ENCODE measurements at regions not wholly inside any gene's neighbourhood (a gene's known extent, or its start where the extent isn't known, plus 50 kb on each side); places are given as distances from the start of the nearest gene placed in this dataset.

DNA sequence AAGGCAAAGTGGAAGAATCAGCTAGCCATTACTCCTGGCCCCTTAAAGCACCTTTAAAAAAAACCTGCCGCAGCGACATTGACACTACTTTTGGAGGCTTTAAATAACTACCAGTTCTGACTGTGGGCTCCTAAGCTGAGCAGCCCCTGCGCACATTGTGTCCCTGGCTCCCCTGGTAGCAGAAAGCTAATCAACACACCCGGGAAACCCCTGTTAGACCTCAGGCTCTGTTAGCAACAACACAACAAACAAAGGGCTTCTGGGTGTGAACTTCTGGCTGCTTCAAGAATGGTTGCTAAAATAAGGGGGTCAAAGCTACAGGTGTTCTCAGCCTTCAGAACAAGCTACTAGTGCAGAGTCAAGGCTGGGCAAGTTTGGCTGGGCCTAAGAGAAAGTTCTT, 83.6 kb downstream of the TMEM100 start:
- no peaks in the 10 kb centered on the region for H3K9me3 ChIP-seq (ENCODE audit: low read length)
- H3K9ac ChIP-seq (ENCODE audit: low read length), result no peak overlapping the region
- no peak overlapping the region for H2AFZ ChIP-seq (ENCODE audit: low read depth, low read length)
- H3K36me3 ChIP-seq (ENCODE audit: insufficient read depth, low read length), result no peaks in the 10 kb centered on the region
- no peak overlapping the region for H3K4me2 ChIP-seq (ENCODE audit: low read length)
- no peak overlapping the region for H3K27ac ChIP-seq (ENCODE audit: low read length)
- H3K79me2 ChIP-seq (replicated peaks; ENCODE audit: insufficient read depth, low read length), result no peaks in the 10 kb centered on the region
- no peaks in the 10 kb centered on the region for H3K27me3 ChIP-seq (ENCODE audit: insufficient read depth, low read depth, low read length)
- H3F3A ChIP-seq (ENCODE audit: insufficient read depth, low read length, poor library complexity, severe bottlenecking), result no peaks in the 10 kb centered on the region
- no peaks in the 10 kb centered on the region for H3K9me2 ChIP-seq (ENCODE audit: insufficient read depth, low read length)
- no peak for TF ChIP-seq MXI1 (conservative IDR thresholded peaks at IDR 0.05; ENCODE audit: poor library complexity, severe bottlenecking)
- TF ChIP-seq, protein P1, sequence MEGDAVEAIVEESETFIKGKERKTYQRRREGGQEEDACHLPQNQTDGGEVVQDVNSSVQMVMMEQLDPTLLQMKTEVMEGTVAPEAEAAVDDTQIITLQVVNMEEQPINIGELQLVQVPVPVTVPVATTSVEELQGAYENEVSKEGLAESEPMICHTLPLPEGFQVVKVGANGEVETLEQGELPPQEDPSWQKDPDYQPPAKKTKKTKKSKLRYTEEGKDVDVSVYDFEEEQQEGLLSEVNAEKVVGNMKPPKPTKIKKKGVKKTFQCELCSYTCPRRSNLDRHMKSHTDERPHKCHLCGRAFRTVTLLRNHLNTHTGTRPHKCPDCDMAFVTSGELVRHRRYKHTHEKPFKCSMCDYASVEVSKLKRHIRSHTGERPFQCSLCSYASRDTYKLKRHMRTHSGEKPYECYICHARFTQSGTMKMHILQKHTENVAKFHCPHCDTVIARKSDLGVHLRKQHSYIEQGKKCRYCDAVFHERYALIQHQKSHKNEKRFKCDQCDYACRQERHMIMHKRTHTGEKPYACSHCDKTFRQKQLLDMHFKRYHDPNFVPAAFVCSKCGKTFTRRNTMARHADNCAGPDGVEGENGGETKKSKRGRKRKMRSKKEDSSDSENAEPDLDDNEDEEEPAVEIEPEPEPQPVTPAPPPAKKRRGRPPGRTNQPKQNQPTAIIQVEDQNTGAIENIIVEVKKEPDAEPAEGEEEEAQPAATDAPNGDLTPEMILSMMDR (IDR thresholded peaks at IDR 0.05; ENCODE audit: poor library complexity, severe bottlenecking), result no peak
- TF ChIP-seq POLR2AphosphoS5 (IDR thresholded peaks at IDR 0.05), result no peak
- no peak for TF ChIP-seq TAF1 (IDR thresholded peaks at IDR 0.05; ENCODE audit: low read depth)
- TF ChIP-seq, protein P2, sequence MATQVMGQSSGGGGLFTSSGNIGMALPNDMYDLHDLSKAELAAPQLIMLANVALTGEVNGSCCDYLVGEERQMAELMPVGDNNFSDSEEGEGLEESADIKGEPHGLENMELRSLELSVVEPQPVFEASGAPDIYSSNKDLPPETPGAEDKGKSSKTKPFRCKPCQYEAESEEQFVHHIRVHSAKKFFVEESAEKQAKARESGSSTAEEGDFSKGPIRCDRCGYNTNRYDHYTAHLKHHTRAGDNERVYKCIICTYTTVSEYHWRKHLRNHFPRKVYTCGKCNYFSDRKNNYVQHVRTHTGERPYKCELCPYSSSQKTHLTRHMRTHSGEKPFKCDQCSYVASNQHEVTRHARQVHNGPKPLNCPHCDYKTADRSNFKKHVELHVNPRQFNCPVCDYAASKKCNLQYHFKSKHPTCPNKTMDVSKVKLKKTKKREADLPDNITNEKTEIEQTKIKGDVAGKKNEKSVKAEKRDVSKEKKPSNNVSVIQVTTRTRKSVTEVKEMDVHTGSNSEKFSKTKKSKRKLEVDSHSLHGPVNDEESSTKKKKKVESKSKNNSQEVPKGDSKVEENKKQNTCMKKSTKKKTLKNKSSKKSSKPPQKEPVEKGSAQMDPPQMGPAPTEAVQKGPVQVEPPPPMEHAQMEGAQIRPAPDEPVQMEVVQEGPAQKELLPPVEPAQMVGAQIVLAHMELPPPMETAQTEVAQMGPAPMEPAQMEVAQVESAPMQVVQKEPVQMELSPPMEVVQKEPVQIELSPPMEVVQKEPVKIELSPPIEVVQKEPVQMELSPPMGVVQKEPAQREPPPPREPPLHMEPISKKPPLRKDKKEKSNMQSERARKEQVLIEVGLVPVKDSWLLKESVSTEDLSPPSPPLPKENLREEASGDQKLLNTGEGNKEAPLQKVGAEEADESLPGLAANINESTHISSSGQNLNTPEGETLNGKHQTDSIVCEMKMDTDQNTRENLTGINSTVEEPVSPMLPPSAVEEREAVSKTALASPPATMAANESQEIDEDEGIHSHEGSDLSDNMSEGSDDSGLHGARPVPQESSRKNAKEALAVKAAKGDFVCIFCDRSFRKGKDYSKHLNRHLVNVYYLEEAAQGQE (IDR thresholded peaks at IDR 0.05; ENCODE audit: borderline replicate concordance), result no peak
- no peak for TF ChIP-seq EZH2 (IDR thresholded peaks at IDR 0.05; ENCODE audit: borderline replicate concordance, insufficient read depth, low read length, poor library complexity, severe bottlenecking)
- TF ChIP-seq SMC3 (conservative IDR thresholded peaks at IDR 0.05; ENCODE audit: poor library complexity), result no peak
- H4K20me1 ChIP-seq (ENCODE audit: insufficient read depth), result no peaks in the 10 kb centered on the region
- no peak overlapping the region for H3K4me3 ChIP-seq (ENCODE audit: low read length)

DNA sequence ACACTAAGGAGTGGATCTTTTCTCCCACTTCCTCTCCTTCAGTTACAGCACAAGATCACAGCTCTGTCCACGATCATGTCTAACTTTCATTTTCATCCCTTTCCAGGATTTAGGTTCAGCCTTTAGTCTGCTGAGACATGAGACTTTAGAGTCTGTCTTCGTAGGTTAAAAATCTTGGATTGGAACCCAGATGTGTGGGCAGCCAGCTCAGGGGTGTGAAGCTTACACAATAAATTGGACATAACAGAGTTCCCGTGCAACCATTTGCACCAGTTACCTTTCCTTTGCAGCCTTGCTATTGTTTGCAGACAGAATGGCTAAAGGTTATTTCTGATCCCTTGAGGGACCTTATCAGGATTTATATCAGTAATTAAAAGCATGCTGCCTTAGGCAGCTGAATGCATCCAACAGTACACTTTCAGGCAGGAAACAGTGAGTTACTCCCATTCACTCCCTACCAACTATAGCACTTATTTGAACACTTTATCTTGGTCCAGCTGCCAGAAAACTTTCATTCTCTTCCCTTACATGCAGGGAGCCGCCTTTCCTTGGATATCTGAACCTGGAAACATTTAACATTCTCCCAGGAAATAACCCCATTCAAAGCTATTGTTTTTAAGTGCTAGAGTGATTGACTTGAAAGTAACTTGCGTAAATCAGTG, 87.3 kb downstream of the TMEM100 start:
- TF ChIP-seq EZH2 (IDR thresholded peaks at IDR 0.05; ENCODE audit: borderline replicate concordance, insufficient read depth, low read length, poor library complexity, severe bottlenecking) (no peak), MXI1 (conservative IDR thresholded peaks at IDR 0.05; ENCODE audit: poor library complexity, severe bottlenecking) (no peak), TAF1 (IDR thresholded peaks at IDR 0.05; ENCODE audit: low read depth) (no peak), EP300 (conservative IDR thresholded peaks at IDR 0.05; ENCODE audit: poor library complexity, severe bottlenecking) (no peak), POLR2AphosphoS5 (IDR thresholded peaks at IDR 0.05) (no peak), SMC3 (conservative IDR thresholded peaks at IDR 0.05; ENCODE audit: poor library complexity) (no peak), RAD21 (conservative IDR thresholded peaks at IDR 0.05) (no peak)
- TF ChIP-seq, protein P1 (IDR thresholded peaks at IDR 0.05; ENCODE audit: poor library complexity, severe bottlenecking), result no peak
- TF ChIP-seq, protein P2 (IDR thresholded peaks at IDR 0.05; ENCODE audit: borderline replicate concordance), result no peak
- Histone ChIP-seq H3K79me2 (replicated peaks; ENCODE audit: insufficient read depth, low read length) (no peaks in the 10 kb centered on the region), H3K27ac (ENCODE audit: low read length) (no peak overlapping the region), H3K36me3 (ENCODE audit: insufficient read depth, low read length) (no peaks in the 10 kb centered on the region), H4K20me1 (ENCODE audit: insufficient read depth) (no peaks in the 10 kb centered on the region), H3K4me2 (ENCODE audit: low read length) (no peak overlapping the region), H3F3A (ENCODE audit: insufficient read depth, low read length, poor library complexity, severe bottlenecking) (no peaks in the 10 kb centered on the region), H2AFZ (ENCODE audit: low read depth, low read length) (no peak overlapping the region), H3K4me3 (ENCODE audit: low read length) (no peak overlapping the region), H3K9me2 (ENCODE audit: insufficient read depth, low read length) (no peaks in the 10 kb centered on the region), H3K9me3 (ENCODE audit: low read length) (no peaks in the 10 kb centered on the region), H3K9ac (ENCODE audit: low read length) (no peak overlapping the region), H3K27me3 (ENCODE audit: insufficient read depth, low read depth, low read length) (no peaks in the 10 kb centered on the region)

Data from neural cell (in vitro differentiated cells).